H1 (cell line): ENCODE measurements at regions not wholly inside any gene's neighbourhood (a gene's known extent, or its start where the extent isn't known, plus 50 kb on each side); places are given as distances from the start of the nearest gene placed in this dataset.

Source experiments
- CTCF ChIA-PET: fragments of 300-600 bp; sonication (Branson Sonifier 250); formaldehyde crosslinking; loops from one replicate; lab custom pipeline; 2021; ENCODE audit not compliant: partially characterized antibody; lab: Charles Lee
- POLR2A ChIA-PET: fragments of 300-600 bp; sonication (Branson Sonifier 250); formaldehyde crosslinking; loops from one replicate; lab custom pipeline; 2021; ENCODE audit warnings: inconsistent platforms; ENCODE audit not compliant: partially characterized antibody; lab: Charles Lee
- DNase-seq, 2 experiments: peaks; one replicate each; pipeline versions ENCODE4 v3.0.0 to v3.0.0-alpha.2; 2010 to 2022; ENCODE audit warnings: low spot score in 2 of 2, low read depth in 1 of 2, mixed read lengths in 1 of 2
- FAIRE-seq: peaks from 2 replicates; lab custom pipeline; 2011; peaks lifted over from hg19 to GRCh38; lab: Jason Lieb, UNC
- H2AFZ ChIP-seq: 2 replicates; pipeline ENCODE4 v1.8.1; 2012; ENCODE audit warnings: low read length, inconsistent platforms
- H2AK5ac ChIP-seq: 2 replicates; pipeline ENCODE4 v1.6.1; 2013; ENCODE audit warnings: low read depth, low read length
- H2BK120ac ChIP-seq: replicated peaks from 2 replicates; pipeline ENCODE3; 2013; ENCODE audit warnings: low read depth, low read length, inconsistent platforms
- H2BK12ac ChIP-seq: 2 replicates; pipeline ENCODE4 v1.6.1; 2013; ENCODE audit warnings: low read depth, low read length
- H2BK15ac ChIP-seq: 2 replicates; pipeline ENCODE4 v1.6.1; 2013; ENCODE audit warnings: low read length
- H2BK20ac ChIP-seq: 2 replicates; pipeline ENCODE4 v1.6.1; 2013; ENCODE audit warnings: low read length
- H2BK5ac ChIP-seq: 2 replicates; pipeline ENCODE4 v1.6.1; 2013; ENCODE audit warnings: low read depth, low read length
- H3K14ac ChIP-seq: 2 replicates; pipeline ENCODE4 v1.6.1; 2013; ENCODE audit warnings: inconsistent platforms; ENCODE audit not compliant: insufficient read length
- H3K18ac ChIP-seq: 2 replicates; pipeline ENCODE4 v1.6.1; 2013; ENCODE audit warnings: low read length; ENCODE audit errors: extremely low read depth
- H3K23ac ChIP-seq: 2 replicates; pipeline ENCODE4 v1.6.1; 2013; ENCODE audit warnings: inconsistent platforms; ENCODE audit not compliant: insufficient read length
- H3K23me2 ChIP-seq: 2 replicates; pipeline ENCODE4 v1.6.1; 2013; ENCODE audit warnings: low read depth, low read length
- H3K27ac ChIP-seq: 2 replicates; pipeline ENCODE4 v1.6.1; 2011; ENCODE audit warnings: low read depth, low read length, inconsistent platforms
- H3K27me3 ChIP-seq, 4 experiments: replicated peaks in 1 of 4; 1 replicate in 1 of 4; 2 replicates in 3 of 4; pipeline versions ENCODE4 v1.6.1 to v1.8.1; 2011 to 2013; ENCODE audit warnings: low read length in 3 of 4, mild to moderate bottlenecking in 3 of 4, inconsistent platforms in 2 of 4, mixed read lengths in 2 of 4, moderate library complexity in 1 of 4; ENCODE audit not compliant: control insufficient read depth in 3 of 4, insufficient read depth in 3 of 4; ENCODE audit errors: extremely low read depth in 1 of 4
- H3K36me3 ChIP-seq, 4 experiments: 2 replicates each; pipeline versions ENCODE4 v1.6.1 to v1.8.1; 2011 to 2013; ENCODE audit warnings: mild to moderate bottlenecking in 4 of 4, low read length in 3 of 4, moderate library complexity in 2 of 4, control low read depth in 1 of 4, inconsistent platforms in 1 of 4; ENCODE audit not compliant: insufficient read depth in 4 of 4, control insufficient read depth in 2 of 4
- H3K4ac ChIP-seq: replicated peaks from 2 replicates; pipeline ENCODE3; 2013; ENCODE audit warnings: low read length, low read depth, mixed read lengths, inconsistent platforms; ENCODE audit not compliant: insufficient read length
- H3K4me1 ChIP-seq, 4 experiments: replicated peaks in 1 of 4; 1 replicate in 1 of 4; 2 replicates in 3 of 4; pipeline versions ENCODE4 v1.6.1 to v1.8.1; 2011 to 2013; ENCODE audit warnings: low read length in 3 of 4, inconsistent platforms in 2 of 4, mixed read lengths in 1 of 4; ENCODE audit not compliant: insufficient read depth in 4 of 4, control insufficient read depth in 3 of 4
- H3K4me2 ChIP-seq, 2 experiments: 2 replicates each; pipeline versions ENCODE4 v1.6.1 to v1.8.1; 2011 to 2013; ENCODE audit warnings: low read depth in 2 of 2, low read length in 2 of 2, control low read depth in 1 of 2, inconsistent platforms in 1 of 2, mild to moderate bottlenecking in 1 of 2; ENCODE audit not compliant: insufficient read depth in 1 of 2
- H3K4me3 ChIP-seq, 4 experiments: fragments of 200-600, 300-600 bp in 1 of 4; sonication (generic), shearing (Covaris generic), sonication (Bioruptor Twin) in 1 of 4; 2 replicates each; pipeline versions ENCODE4 v1.5.1 to v1.8.1; 2011 to 2016; ENCODE audit warnings: low read length in 4 of 4, low read depth in 3 of 4, control low read depth in 2 of 4, inconsistent platforms in 2 of 4, mild to moderate bottlenecking in 2 of 4, mixed read lengths in 1 of 4, moderate library complexity in 1 of 4; ENCODE audit not compliant: insufficient read depth in 2 of 4; ENCODE audit errors: extremely low read depth in 1 of 4
- H3K56ac ChIP-seq: replicated peaks from 2 replicates; pipeline ENCODE3; 2013; ENCODE audit warnings: low read depth, mild to moderate bottlenecking, mixed read lengths, low read length, inconsistent platforms; ENCODE audit not compliant: insufficient read length
- H3K79me1 ChIP-seq: 2 replicates; pipeline ENCODE4 v1.6.1; 2013; ENCODE audit warnings: low read depth, low read length, control low read depth
- H3K79me2 ChIP-seq, 2 experiments: 2 replicates each; pipeline versions ENCODE4 v1.6.1 to v1.8.1; 2012 to 2013; ENCODE audit warnings: low read length in 2 of 2, mild to moderate bottlenecking in 2 of 2, inconsistent platforms in 1 of 2; ENCODE audit not compliant: insufficient read depth in 2 of 2, control insufficient read depth in 1 of 2
- H3K9ac ChIP-seq, 4 experiments: replicated peaks in 1 of 4; 1 replicate in 1 of 4; 2 replicates in 3 of 4; pipeline versions ENCODE4 v1.6.1 to v1.8.1; 2011 to 2013; ENCODE audit warnings: low read depth in 3 of 4, low read length in 3 of 4, control low read depth in 2 of 4, mild to moderate bottlenecking in 2 of 4, moderate library complexity in 2 of 4, inconsistent platforms in 1 of 4; ENCODE audit errors: extremely low read depth in 1 of 4
- H3K9me3 ChIP-seq, 2 experiments: 2 replicates each; pipeline versions ENCODE4 v1.6.1 to v1.8.1; 2012 to 2013; ENCODE audit warnings: mild to moderate bottlenecking in 2 of 2, moderate library complexity in 2 of 2, control low read depth in 1 of 2, inconsistent platforms in 1 of 2, low read depth in 1 of 2, low read length in 1 of 2, mixed read lengths in 1 of 2; ENCODE audit not compliant: insufficient read depth in 2 of 2
- H4K20me1 ChIP-seq, 2 experiments: replicated peaks in 1 of 2; 2 replicates each; pipeline versions ENCODE3 to v1.8.1; 2011 to 2013; ENCODE audit warnings: inconsistent platforms in 2 of 2, low read length in 2 of 2, mild to moderate bottlenecking in 1 of 2; ENCODE audit not compliant: insufficient read depth in 2 of 2, control insufficient read depth in 1 of 2
- H4K5ac ChIP-seq: 2 replicates; pipeline ENCODE4 v1.6.1; 2013; ENCODE audit warnings: low read length, low read depth, mixed read lengths, inconsistent platforms; ENCODE audit not compliant: insufficient read length
- H4K8ac ChIP-seq: 2 replicates; pipeline ENCODE4 v1.8.0; 2013; ENCODE audit warnings: mild to moderate bottlenecking, moderate library complexity, low read length, inconsistent platforms; ENCODE audit not compliant: insufficient read depth; ENCODE audit errors: extremely low read depth
- H4K91ac ChIP-seq: replicated peaks from 2 replicates; pipeline ENCODE3; 2013; ENCODE audit warnings: low read length, mixed read lengths, inconsistent platforms; ENCODE audit not compliant: insufficient read length
- CBX5 ChIP-seq: fragments of 300-800, 300-1000 bp; sonication (generic); IDR thresholded peaks from 2 replicates; pipeline ENCODE4 v1.7.1; 2016; ENCODE audit warnings: antibody characterized with exemption, low read length, low read depth
- CHD1 ChIP-seq: IDR thresholded peaks from 2 replicates; pipeline ENCODE4 v1.6.1; 2012; ENCODE audit warnings: low read depth, low read length, improper control_type of control experiment
- EZH2 ChIP-seq: fragments of 200-600 bp; sonication (generic); IDR thresholded peaks from 2 replicates; pipeline ENCODE4 v1.7.1; 2012; ENCODE audit warnings: low read depth, mild to moderate bottlenecking, moderate library complexity, low read length, inconsistent platforms; ENCODE audit not compliant: severe bottlenecking
- GABPA ChIP-seq: IDR thresholded peaks from 2 replicates; pipeline ENCODE4 v1.6.1; 2011; ENCODE audit warnings: mild to moderate bottlenecking, low read length, moderate library complexity, borderline replicate concordance; ENCODE audit not compliant: insufficient read depth
- HDAC6 ChIP-seq: IDR thresholded peaks from one replicate; pipeline ENCODE4 v1.7.1; 2012; ENCODE audit warnings: low read depth, mild to moderate bottlenecking, inconsistent platforms, low read length, moderate library complexity
- POU5F1 ChIP-seq: IDR thresholded peaks from 2 replicates; pipeline ENCODE4 v1.6.1; 2011; ENCODE audit warnings: low read depth, mild to moderate bottlenecking, low read length, moderate library complexity
- RFX5 ChIP-seq: IDR thresholded peaks from 2 replicates; pipeline ENCODE4 v1.6.1; 2011; ENCODE audit warnings: low read depth, low read length, improper control_type of control experiment, borderline replicate concordance
- TAF7 ChIP-seq: optimal IDR thresholded peaks from 2 replicates; pipeline ENCODE3; 2011; ENCODE audit warnings: low read depth, mild to moderate bottlenecking, inconsistent platforms, low read length, moderate library complexity, borderline replicate concordance
- TF ChIP-seq, protein P1 (sequence below): IDR thresholded peaks from 2 replicates; pipeline ENCODE4 v1.6.1; 2012; ENCODE audit warnings: low read length, inconsistent platforms
- TF ChIP-seq, protein P2 (sequence below): IDR thresholded peaks from 2 replicates; pipeline ENCODE4 v1.6.1; 2011; ENCODE audit warnings: low read length, improper control_type of control experiment
- TF ChIP-seq, protein P3 (sequence below): IDR thresholded peaks from 2 replicates; pipeline ENCODE4 v1.6.1; 2011; ENCODE audit warnings: low read depth, mild to moderate bottlenecking, low read length; ENCODE audit not compliant: insufficient read depth

DNA sequence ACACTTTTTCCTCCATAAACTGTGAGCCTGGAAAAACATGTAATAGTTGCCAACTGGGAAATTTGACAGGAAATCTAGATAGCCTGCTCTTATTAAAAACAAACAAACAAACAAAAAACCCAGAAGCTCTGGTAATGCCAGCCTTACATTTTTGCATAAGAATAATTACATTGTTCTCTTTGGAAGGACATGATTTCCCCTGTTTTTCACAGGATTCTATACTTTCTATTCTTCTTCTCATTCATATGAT, 137.9 kb downstream of the AEBP2 start:
- no peak overlapping the region for H3K9ac ChIP-seq
- no peak overlapping the region for H3K14ac ChIP-seq
- H2AK5ac ChIP-seq = no peak overlapping the region
- H3K27ac ChIP-seq = no peak overlapping the region
- peaks cover 5 to 10% of the 10 kb centered on the region in 2 experiments; a peak in 3 of 4 replicates for H3K9me3 ChIP-seq
- H4K91ac ChIP-seq = no peak overlapping the region
- H3K79me1 ChIP-seq = no peaks in the 10 kb centered on the region
- no peak overlapping the region for H3K4ac ChIP-seq
- ChIA-PET CTCF (interaction anchor here (1.5 to 3.6 kb wide), 2 partner anchors 11 to 21 kb away, joined by 3 to 12 read pairs; no protein-coding TSS in a partner anchor), POLR2A (interaction anchor here (0.6 kb wide), 1 partner anchor 320 kb away, joined by 4 read pairs; no protein-coding TSS in a partner anchor)
- H4K20me1 ChIP-seq = no peaks in the 10 kb centered on the region
- no peak overlapping the region for H2AFZ ChIP-seq
- H2BK5ac ChIP-seq = no peak overlapping the region
- no peak overlapping the region for H2BK120ac ChIP-seq
- no peak overlapping the region for H3K4me2 ChIP-seq
- no peak overlapping the region for H2BK12ac ChIP-seq
- H3K23me2 ChIP-seq = no peaks in the 10 kb centered on the region
- DNase-seq (no peak), FAIRE-seq (no peak)
- no peak overlapping the region for H2BK20ac ChIP-seq
- H3K4me3 ChIP-seq = no peak overlapping the region
- no peak overlapping the region for H3K56ac ChIP-seq
- TF ChIP-seq, protein P1, sequence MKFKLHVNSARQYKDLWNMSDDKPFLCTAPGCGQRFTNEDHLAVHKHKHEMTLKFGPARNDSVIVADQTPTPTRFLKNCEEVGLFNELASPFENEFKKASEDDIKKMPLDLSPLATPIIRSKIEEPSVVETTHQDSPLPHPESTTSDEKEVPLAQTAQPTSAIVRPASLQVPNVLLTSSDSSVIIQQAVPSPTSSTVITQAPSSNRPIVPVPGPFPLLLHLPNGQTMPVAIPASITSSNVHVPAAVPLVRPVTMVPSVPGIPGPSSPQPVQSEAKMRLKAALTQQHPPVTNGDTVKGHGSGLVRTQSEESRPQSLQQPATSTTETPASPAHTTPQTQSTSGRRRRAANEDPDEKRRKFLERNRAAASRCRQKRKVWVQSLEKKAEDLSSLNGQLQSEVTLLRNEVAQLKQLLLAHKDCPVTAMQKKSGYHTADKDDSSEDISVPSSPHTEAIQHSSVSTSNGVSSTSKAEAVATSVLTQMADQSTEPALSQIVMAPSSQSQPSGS = no peak
- TF ChIP-seq GABPA (no peak), POU5F1 (no peak), RFX5 (no peak), HDAC6 (no peak), CHD1 (no peak), TAF7 (no peak), EZH2 (no peak), CBX5 (no peak)
- TF ChIP-seq, protein P2, sequence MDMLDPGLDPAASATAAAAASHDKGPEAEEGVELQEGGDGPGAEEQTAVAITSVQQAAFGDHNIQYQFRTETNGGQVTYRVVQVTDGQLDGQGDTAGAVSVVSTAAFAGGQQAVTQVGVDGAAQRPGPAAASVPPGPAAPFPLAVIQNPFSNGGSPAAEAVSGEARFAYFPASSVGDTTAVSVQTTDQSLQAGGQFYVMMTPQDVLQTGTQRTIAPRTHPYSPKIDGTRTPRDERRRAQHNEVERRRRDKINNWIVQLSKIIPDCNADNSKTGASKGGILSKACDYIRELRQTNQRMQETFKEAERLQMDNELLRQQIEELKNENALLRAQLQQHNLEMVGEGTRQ = no peak
- TF ChIP-seq, protein P3, sequence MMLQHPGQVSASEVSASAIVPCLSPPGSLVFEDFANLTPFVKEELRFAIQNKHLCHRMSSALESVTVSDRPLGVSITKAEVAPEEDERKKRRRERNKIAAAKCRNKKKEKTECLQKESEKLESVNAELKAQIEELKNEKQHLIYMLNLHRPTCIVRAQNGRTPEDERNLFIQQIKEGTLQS = no peak
- TF ChIP-seq, all 59 proteins: peak for 0
- no peak overlapping the region for H2BK15ac ChIP-seq
- no peak overlapping the region for H4K8ac ChIP-seq
- no peak overlapping the region for H3K23ac ChIP-seq
- no peaks in the 10 kb centered on the region for H3K36me3 ChIP-seq
- H3K4me1 ChIP-seq = peaks cover 0 to 14% (median under 1%) of the 10 kb centered on the region in 4 experiments; a peak in 5 of 7 replicates
- no peaks in the 10 kb centered on the region for H3K27me3 ChIP-seq
- H3K79me2 ChIP-seq = no peaks in the 10 kb centered on the region
- H4K5ac ChIP-seq = no peak overlapping the region
- H3K18ac ChIP-seq = no peak overlapping the region
